ENCODE measurements at regions not wholly inside any gene's neighbourhood (a gene's known extent, or its start where the extent isn't known, plus 50 kb on each side); places are given as distances from the start of the nearest gene placed in this dataset.
"Not testable (repeated sequence)": the region's sequence is repeated elsewhere in the genome, so short reads cannot be mapped to it uniquely, and the experiment has no call there.

DNA sequence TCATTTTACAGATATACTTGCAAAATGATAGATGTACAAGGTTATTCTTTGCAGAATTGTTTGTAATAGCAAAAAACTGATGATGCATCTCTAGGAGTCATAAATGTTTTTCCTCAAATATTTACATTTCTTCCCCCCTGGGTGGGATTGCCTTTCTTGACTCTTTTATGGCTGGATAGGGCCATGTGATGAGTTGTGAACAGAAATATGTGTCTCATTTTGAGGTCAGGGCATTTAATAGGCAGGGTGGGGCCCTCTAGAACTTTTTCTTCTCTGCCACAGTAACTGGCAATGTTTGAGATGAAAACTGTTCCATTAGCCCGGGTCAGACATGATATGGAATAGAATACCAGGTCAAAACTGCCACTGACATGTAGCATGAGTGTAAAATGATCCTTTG, 159.5 kb upstream of the SYNCRIP start:
- DNase-seq, result no peak

GRCh38 chr6:85798931-85799652, 156.4 kb upstream of the SYNCRIP start:
- DNase-seq, result no peak

DNA sequence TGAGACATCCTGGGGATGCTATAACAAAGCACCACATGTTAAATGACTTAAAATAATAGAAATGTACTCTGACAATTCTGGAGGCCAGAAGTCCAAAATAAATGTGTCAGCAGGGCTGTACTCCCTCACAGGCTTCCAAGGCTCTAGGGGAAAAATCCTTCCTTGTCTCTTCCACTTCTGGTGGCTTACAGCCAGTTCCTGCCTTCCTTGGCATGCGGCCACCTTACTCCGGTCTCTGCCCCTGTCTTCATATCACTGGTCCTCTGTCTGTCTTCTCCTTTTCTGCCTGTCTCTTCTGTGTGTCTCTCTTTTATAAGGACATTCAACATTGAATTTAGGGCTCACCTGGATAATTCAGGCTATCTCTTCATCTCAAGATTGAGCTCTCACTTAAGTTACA, 155.3 kb upstream of the SYNCRIP start:
- no peak for DNase-seq

DNA sequence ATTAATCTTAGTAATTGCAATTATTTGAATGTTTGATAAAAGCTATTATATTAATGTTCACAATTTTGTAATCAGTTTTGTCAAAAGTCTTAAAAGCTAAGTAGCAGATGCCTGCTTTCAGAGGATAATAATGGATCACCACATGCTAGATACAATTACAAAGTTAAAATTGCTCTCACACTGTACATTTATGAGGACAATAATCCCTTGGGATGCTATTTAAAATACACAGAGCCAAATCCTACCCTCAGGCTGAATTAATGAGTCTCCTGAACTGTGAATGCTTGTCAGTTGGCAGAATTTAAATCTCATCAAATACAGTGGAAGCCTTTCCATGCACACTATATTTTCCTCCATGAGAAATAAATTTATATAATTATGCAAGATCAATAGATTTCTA, 153.3 kb upstream of the SYNCRIP start:
- DNase-seq, result no peak

DNA sequence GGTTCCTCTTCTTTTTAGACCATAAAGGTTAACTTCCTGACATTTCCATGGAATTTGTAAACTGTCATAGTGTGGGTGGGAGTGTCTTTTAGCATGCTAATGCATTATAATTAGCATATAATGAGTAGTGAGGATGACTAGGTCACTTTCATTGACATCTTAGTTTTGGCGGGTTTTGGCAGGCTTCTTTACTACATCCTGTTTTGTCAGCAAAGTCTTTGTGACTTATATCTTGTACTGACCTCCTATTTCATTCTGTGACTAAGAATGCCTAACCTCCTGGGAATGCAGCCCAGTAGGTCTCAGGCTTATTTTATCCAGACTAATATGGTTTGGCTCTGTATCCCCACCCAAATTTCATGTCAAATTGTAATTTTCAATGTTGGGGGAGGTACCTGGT, 149.6 kb upstream of the SYNCRIP start:
- no peak for DNase-seq

DNA sequence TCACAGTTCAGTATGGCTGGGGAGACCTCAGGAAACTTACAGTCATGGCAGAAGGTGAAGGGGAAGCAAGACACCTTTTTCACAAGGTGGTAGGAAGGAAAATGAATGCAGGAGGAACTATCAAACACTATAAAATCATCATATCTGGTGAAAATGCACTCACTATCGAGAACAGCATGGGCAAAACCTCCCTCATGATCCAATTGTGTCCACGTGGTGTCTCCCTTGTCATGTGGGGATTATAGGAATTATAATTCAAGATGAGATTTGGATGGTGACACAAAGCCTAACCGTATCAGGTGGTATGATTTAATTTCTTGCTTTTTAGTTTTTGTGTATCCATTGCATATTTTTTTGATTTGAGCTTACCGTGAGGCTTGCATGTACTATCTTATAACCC, 133.2 kb upstream of the SYNCRIP start:
- no peak for DNase-seq

- no peak for DNase-seq
Measured at GRCh38 chr6:85772641-85773040, 130.0 kb upstream of the SYNCRIP start.

- DNase-seq, result no peak
Measured at GRCh38 chr6:85771925-85772430, 129.3 kb upstream of the SYNCRIP start.

DNA sequence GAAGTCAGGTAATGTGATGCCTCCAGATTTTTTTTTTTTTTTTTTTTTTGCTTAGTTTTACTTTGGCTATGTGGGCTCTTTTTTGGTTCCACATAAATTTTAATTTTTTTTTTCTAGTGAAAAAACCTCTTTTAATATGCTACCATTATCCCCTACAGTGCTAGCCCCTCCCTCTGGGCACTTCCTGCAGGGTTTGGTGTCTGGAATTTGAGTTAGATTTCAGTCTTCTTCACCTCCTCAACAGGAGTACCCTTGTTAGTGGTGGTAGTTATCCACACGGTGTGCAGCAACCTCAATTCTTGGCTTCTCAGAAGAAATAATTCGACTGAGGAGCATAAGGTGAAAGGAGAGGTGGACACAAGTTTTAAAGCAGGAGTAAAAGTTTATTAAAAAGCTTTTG, 128.8 kb upstream of the SYNCRIP start:
- DNase-seq, result no peak

- DNase-seq, result no peak
Measured at GRCh38 chr6:85764844-85765243, 122.2 kb upstream of the SYNCRIP start.

DNA sequence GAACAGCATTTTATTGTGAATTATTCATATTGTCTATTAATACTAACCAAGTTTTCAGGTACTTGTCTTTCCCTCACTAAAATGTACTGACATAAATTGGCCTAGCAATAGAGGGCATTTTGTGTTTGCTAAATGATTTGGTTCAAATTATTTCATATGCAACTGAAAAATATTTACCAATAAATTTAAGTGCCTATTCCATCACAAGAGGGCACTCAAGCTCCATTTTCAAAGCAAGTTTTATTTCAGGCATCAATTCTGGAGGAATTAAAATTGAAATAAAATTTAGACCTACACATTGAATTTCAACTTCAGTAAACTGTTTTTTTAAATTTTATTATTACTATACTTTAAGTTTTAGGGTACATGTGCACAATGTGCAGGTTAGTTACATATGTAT, 114.3 kb upstream of the SYNCRIP start:
- DNase-seq, result no peak

- no peak for DNase-seq
Measured at GRCh38 chr6:85754894-85755293, 112.2 kb upstream of the SYNCRIP start.

DNA sequence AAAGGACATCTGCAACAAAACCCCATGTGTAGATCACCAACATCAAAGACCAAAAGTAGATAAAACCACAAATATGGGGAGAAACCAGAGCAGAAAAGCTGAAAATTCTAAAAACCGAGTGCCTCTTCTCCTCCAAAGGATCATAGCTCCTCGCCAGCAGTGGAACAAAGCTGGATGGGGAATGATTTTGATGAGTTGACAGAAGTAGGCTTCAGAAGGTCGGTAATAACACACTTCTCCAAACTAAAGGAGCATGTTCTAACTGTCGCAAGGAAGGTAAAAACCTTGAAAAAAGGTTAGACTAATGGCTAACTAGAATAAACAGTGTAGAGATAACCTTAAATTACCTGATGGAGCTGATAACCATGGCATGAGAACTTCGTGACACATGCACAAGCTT, 109.9 kb upstream of the SYNCRIP start:
- DNase-seq, result no peak

DNA sequence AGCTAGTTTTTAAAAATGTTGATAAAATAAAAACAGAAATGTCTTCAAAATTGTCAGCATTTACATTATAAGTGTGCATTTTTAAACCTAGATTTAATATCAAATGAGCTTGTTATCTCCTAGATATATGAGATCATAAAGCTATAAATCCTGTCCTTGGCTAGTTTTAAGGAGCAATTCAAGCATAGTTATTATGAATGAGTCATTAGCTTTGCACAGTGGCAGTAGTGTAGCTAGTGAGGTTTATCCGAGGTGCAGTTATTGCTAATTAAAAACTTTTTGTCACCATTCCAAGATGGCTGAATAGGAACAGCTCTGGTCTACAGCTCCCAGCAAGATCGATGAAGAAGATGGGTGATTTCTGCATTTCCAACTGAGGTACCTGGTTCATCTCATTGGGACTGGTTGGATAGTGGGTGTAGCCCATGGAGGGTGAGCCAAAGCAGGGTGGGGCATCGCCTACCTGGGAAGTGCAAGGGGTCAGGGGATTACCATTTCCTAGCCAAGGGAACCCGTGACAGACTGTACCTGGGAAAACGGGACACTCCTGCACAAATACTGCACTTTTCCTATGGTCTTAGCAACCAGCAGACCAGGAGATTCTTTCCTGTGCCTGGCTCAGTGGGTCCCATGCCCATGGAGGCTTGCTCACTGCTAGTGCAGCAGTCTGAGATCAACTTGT, 108.8 kb upstream of the SYNCRIP start:
- no peak for DNase-seq

- DNase-seq, result not testable (repeated sequence)
Measured at GRCh38 chr6:85750146-85750545, 107.5 kb upstream of the SYNCRIP start.

- no peak for DNase-seq
Measured at GRCh38 chr6:85749236-85749635, 106.5 kb upstream of the SYNCRIP start.

DNA sequence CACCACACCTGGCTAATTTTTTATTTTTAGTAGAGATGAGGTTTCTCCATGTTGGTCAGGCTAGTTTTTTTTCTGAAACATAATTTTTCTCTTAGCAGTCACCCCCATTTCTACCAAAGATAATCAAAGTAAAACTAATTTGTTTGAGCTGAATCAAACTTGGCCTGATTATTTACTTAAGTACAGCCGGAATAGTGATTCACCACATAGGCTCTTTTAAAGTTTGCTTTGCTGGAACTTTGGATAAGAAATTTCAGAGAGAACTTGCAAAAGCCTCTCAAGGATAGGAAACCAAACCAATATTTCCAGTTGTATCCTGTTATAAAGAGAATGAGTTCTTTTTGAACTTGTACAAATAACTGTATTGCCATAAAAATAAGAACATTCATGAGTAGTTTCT, 105.0 kb upstream of the SYNCRIP start:
- DNase-seq, result no peak

DNA sequence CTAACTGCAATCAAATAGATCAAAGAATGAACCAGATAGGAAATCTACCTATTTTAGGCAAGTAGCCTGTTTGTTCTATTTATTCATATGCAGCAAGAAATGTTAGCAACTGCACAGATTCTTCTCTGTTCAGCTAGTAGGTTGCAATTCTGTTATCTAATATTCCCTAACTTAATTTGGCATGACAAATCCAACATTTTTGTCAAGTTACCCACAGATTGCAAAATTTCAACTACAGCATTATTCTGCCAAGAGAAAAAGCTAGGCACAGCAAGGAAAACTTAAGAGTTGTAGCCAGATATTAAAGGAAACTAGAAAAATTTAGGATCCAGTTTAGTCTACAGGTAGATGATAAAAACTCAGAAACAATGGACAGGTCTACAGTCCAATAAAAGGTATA, 104.4 kb upstream of the SYNCRIP start:
- no peak for DNase-seq

GRCh38 chr6:85744433-85744970, 101.8 kb upstream of the SYNCRIP start:
- DNase-seq, result no peak

DNA sequence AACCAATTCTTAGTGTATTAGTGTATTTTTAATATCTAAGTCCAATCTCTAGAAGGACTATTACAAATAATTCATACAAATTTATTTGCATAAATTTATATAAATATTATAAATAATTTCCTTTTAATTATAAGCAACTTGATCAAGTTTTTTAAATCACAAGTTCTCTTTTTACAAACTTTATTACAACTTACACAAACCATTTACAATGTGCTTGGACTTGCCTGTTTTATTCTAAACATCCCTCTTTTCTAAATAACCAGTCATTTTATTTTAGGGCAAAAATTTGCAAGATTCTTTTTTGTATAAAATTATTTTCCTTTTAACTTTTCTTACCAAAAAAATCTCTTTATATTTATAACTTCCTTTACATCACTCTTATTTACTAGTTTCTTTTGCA, 83.5 kb upstream of the SYNCRIP start:
- no peak for DNase-seq

DNA sequence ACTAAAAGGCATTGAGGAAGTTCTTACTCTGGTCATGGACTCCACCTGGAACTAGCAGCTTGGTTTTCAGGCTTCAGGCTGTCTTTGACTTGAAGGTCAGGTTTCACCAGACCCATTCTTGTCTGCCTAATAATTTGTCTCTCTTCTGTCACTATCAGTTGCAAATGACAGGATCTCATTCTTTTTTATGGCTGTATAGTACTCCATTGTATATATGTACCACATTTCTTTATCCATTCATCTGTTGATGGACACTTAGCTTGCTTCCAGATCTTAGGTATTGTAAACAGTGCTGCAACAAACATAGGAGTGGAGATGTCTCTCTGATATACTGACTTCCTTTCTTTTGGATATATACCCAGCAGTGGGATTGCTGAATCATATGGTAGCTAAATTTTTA, 73.1 kb upstream of the SYNCRIP start:
- DNase-seq, result no peak

GRCh38 chr6:85714893-85715530, 72.3 kb upstream of the SYNCRIP start:
- DNase-seq, result no peak

- DNase-seq, result no peak
Measured at GRCh38 chr6:85712346-85712745, 69.7 kb upstream of the SYNCRIP start.
